NCI-H460 (cell line): ENCODE measurements at regions not wholly inside any gene's neighbourhood (a gene's known extent, or its start where the extent isn't known, plus 50 kb on each side); places are given as distances from the start of the nearest gene placed in this dataset.

Experiments used
- DNase-seq: peaks from one replicate; pipeline ENCODE4 v3.0.0-alpha.2; 2016; ENCODE audit warnings: low read depth; ENCODE audit errors: extremely low read depth

DNA sequence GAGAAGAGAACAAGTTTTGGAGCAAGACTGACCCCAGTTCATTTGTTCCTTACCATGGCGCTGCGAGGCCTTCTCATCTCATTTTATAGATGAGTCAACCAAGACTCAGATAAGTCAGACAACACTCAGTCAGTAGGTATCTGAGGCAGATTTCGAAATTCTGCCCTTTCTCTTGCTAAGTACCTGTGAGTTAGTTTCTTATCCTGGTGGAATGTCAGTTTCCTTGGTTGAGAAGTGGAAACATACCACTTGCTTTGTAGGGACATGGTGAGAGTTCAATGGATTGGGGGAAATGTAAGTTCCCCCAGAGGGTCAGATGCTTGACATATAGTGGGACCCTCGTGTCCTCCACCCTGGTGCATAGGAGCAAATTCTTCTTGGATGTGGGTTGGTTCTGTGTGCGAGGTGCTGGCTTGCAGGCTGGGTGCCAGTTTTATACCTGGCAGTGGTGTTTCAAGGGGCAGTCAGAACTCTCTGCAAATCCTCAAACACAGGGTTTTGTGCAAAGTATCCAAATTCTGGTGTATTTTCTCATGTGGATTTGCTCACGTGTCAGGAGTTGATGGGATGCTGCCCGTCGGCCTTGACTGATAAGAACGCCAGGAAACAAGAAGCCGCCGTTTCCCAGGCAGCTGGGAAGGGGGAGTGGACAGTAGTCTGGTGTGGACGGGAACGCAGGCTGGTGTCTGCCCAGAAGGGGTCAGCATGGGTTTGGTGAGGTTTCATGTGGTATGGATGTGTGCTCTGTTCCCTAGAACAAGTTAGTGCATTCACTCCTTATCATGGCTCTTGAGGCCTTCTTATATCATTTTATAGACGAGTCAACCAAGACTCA is 61.1 kb upstream of the CIBAR2 start:
- no peak for DNase-seq

DNA sequence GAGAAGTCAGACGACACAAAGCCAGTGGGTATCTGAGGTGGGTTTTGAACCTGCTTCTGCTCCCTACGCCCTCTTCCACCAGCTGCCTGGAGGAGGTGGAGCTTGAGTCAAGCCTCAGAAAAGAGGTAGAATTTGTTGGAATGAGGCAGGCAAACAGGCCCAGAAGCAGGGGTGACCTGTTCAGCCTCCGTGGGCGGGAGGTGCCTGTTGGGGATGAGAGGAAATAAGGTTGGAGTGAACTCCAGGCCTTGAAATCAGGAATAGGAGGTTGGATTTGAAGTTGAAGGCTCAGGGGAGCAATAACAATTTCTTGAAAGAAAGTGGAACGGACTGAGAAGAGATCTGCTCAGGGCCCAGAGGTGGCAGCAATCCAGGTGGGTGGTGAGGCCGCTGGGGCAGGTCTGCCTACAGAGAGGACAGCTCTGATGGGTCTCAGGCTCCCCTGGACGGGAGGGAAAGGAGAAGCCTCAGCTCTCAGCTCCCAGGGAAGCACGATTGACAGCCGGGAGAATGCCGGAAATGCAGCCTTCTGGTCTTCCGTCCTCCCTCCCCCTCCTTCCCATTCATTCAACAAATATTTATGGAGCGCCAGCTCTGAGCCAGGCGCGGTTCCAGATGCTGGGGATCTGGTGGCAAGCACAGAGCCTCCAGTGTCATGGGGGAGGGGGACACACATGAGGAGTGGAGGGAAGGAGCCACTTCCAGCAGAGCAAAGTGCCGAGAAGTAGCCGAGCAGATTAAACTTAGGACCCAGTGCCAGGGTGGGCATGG is 61.9 kb upstream of the CIBAR2 start:
- peak; percentile 42 for DNase-seq

DNA sequence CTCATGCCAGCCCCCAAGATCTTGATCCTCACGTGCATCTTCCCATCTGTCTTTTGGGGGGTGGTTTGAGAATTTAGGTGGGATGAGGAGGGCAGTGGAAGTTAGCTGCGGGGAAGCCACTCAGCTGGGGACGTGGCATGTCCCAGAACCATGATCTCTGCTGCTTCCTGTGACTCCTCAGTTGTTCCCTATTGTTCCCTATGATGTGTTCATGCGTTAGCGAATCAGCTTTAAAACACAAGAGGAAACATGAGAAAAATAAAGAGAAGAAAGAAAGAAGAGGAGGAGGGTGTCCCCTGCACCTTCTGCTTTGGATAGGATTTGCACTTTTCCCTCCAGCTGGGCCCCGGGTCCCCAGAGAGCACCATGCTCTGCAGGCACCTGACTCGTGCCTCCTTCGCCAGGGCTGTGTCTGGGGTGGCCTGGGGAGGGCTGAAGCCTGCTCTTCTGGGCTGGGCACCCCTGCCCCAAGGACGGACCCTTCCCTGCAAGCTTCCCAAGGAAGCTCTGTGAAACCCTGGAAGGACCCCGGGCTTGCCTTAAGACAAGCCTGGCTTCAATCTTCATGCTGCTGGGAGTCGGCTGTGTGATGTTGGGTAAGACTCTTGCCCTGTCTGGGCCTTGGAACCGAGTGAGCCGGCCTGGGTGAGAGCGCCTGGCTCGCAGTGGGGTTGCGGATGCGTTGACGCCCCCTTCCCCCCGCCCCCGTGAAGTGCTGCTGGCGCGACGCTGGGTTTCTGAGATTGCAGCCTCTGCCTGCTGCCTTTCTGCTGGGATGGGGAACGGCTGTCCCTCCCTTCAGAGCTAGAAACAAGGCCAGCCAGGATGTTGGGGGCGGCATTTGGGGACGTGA is 62.8 kb upstream of the CIBAR2 start:
- DNase-seq = no peak

DNA sequence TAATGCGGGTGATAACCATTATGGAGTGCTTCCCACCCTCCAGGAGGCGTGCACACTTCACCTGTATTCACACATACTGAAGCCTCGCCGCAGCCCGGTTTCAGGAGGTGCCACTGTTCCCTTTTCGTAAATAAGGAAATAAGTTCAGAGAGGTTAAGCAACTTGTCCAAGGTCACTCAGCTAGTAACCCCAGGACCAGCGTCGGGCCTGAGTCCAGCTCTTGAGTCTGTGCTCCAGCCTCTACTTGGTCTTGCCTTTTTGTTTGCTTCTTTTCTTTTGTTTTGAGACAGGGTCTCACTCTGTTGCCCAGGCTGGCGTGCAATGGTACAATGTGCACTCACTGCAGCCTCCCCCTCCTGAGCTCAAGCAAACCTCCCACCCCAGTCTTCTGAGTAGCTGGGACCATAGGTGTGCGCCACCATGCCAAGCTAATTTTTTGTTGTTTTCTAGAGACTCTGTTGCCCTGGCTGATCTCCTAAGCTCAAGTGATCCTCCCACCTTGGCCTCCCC is 63.5 kb upstream of the CIBAR2 start:
- DNase-seq = no peak

DNA sequence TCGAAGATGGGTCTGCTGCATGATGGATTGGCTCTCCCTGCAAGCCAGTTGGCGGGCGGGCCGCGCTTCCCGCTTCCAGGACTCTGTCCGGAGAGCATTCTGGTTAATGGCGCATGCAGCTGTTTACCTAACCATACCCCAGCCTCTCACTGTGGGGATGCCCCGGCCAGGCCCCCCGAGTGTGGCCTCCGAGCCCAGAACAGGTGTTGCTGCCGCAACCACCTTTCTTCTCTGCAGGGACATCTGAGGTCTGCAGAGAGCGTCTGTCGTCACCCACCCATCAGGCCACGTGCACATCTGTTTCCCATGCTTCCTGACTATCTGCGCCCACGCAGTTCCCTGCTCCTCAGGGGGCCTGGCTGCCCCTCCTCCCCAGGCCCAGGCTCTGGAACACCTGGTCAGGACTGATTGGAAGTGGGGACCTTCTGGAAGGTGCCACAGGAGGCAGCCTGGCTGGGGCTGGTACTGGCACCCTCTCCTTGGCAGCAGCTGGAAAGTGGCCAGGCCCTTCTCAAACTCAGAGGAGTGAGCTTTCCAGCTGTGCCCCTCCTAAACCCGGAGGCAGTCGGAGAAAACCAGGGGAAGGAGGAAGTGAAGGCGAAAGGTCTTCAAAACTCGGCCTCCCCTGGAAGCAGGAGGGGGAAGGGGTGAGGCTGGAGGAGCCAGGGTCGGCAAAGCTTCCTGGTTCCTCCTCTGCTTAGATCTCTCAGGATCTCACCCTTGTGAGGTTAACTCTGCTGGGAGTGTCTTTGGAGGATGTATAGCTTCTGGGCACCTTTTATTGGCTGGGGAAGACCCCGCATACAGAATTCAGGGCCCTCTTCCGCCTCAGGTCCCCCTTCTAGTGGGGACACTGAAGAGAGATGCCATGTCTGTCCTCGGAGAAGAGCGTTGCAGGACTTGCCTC is 64.5 kb upstream of the CIBAR2 start:
- DNase-seq = no peak

DNA sequence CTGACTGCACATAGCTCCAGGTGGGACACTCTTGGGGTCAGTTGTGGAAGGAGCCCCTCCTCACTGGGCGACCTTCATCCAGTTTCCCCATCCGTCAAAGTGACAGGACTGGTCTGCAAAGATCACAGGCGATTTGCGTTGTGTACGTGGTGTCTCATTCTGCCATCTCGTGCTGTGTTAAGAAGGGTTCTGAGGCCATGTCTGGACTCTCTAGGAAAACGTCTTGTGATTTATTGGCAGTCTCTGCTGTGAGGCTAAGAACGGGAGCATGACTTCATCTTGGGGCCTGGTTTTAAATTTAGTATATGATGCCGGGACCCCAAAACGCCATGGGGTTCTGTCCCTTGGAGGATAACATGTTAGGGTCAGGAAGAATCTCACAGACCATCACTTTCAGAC is 65.2 kb upstream of the CIBAR2 start:
- no peak for DNase-seq

DNA sequence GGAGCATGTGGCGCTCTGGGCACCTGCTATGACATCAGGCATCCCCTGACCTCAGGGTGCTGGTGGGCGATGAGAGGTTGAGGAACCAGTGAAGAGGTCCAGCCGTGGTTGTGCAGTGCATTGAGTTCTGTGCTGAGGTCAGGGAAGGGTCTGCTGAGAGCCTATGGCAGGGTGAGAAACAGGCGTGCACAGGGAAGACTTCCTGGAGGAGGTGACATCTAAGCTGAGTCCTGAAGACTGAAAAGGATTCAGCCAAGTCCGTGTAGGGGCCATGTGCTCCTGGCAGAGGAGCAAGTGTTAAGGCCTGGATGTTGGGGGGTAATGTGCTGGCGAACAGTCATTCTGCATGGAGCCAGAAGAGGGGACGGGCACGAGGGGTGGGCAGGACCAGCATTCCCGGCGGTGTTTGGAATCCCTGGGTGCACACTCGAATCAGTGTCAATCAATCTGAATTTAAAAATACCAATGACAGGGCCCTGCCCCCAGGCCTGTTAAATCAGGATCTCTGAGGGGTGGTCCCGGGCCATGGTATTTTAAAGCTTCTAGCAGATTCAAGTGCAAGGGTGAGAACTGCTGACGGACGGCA is 65.8 kb upstream of the CIBAR2 start:
- no peak for DNase-seq

DNA sequence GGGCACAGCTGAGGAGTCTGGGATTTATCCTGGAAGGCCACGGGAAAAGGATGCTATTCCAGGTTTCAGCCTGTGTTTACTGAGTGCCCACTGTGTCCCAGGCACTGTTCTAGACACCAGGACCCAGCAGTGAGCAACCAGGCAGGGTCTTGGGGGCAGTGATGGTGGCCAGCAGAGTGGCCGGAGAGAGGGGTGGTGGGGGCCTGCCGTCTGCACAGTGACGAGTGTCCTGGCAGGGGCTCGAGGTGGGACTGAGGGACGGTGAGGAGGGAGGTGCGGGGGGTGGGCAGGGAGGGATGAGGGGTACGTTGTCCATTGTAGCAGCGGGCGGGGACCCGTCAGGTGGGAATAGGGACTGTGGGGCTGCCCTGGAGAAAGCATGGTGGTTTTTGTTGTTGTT is 66.3 kb upstream of the CIBAR2 start:
- no peak for DNase-seq

DNA sequence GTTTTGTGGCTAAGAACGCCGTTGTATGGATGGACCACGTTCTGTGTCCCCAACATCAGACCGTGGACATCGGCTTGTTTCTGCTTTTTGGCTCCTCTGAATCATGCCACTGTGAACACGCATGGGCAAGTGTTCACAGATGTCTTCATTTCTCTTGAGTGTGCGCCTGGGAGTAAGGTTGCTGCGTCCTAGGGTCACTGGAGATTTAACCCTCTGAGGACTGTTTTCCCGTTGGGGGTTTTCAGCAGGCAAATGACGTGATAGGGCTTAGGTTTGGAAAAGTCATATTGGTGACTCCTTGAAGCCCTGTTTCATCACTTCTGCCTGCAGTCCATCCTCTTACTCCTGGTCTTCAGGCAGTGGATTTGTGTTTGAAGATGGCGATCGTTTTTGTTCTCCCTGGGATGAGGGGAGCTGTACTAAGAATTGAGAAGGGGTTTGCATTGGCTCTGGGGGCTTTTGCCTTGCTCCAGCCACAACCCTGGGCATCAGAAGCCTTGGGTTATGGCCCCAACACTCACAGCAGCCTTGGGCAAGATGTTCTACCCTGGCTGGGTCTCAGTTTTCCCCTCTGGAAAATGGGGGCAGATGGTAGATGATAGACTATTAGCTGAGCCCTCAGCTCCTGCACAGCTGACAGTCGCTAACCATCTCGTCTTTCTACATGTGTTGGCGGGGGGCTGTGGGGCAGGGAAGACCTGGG is 67.2 kb upstream of the CIBAR2 start:
- DNase-seq = no peak

DNA sequence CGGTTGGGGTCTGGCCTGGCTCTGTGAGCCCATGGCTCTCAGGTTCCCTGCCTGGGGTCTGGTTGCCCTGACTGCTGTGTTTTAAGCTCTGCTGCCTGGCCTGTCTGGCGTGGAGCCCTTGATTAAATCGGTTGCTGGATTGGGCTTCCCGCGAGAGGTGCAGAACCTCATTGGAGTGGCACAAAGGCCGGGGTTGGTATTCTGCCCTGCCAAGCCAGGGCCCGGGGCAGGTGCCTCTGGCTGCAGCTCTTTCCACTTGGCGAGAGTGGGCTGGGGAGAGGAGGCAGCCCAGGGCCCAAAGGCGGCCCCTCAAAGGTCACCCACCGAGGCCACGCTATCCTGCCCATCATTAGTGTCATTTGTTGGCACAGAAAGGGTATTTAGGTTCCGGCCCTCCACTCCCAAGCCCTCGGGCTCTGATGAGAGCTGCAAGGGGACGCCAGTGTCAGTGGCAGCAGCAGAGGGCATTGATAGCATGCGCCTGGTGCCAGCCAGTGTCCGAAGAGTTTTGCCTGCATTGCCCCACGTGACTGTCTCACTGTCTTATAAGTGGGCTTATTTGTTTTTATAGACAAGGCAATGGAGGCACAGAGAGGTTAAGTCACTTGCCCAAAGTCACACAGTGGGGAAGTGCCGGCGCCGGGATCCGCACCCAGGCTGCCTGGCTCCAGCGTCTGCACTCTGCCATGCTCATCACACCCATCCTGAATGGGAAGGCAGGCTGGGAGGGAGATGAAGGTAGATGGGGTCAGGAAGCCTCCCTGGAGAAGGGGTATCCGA is 68.0 kb upstream of the CIBAR2 start:
- DNase-seq = no peak

DNA sequence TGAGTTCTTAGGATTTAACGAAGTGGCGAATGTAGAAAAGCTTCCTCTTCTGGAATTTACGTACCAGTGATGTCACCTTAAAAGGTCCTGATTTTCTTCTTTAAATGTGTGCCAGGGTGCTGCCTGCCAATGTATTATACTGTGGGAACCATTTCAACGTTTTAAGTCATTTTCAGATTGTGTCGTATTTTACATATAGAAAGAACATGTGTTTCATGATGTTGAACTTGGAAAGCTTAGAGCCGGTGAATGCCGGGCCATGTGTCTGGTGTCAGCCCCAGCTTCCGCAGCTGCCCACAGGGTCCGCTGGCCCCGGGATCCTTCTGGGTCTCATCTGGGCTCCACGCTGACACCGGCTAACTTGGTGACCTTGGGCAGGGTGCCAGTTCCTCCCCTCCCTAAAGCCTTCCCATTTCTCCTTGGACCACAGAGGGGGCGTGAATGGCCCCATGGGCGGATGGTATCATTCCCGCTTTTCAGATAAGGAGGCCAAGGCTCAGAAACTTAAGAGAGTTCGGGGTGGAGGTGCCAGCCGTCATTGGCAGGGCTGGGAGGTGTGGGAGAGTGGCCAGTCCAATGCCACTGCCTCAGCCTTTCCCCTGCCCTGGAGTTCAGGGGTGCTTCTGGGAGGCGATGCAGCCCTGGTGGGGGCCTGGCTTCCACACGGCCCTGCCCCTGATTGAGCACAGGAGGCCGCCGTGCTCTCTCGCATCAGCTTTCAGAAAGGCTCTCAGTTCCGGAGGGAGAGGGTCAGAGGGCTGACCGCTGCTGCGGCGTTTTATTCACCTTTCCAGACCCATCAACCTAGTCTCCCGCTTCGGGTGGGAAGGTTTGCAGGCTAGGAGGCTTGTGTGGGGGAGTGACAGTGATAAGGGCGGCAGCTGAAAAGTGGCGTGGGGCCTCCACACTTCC is 68.8 kb upstream of the CIBAR2 start:
- no peak for DNase-seq

DNA sequence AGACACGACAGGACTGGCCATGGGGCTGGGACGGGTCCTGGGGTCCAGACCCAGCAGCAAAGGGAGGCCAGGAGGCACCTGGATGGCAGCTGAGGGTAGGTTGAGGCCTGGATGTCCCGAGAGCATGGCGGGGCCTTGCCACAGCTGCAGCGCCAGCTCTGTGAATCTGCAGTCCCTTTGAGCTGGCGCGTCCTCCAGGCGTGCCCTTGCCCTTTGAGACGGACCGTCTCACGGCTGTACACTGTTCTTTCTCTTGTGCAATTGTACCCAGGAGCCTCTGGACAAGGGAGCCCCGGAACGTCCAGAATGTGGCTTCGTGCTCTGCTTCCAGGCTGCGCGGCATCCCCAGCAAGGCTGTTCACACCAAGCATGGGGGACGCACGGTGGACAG is 69.5 kb upstream of the CIBAR2 start:
- no peak for DNase-seq

DNA sequence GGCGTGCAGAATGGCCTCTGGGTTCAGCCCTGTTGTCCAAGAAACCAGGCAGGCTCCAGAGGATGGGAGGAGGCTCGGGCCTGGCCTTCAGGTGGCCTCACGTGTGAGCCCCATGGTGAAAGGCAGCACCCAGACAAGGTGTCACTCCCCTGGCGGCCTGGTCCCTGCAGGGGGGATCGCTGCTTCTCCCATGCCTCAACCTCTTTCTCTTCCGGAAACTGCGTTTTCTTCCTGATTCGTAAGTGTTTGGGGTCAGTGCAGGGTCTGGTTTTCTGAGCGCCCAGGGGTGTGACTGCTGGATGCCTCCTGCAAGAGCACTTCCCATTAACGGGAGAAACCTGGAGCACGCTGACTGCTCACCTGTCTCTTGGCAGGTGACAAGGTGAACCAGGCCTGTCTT is 70.0 kb upstream of the CIBAR2 start:
- no peak for DNase-seq

DNA sequence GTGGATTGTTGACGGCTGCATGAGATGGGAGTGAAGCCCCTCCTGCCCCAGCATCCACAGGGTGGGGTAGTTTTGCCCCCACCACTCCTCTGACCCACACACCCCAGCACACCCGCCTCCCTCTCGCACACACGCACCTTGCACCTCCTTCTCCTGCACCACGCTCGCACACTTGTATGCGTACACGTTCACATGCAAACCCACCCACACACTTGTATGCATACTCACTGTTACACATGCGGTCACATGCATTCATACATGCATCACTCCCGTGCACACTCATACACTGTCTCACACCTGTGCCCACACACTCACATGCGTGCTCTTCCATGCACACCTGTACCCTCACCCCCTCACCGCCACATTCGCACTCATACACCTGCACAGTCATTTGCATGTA is 70.5 kb upstream of the CIBAR2 start:
- DNase-seq = no peak

DNA sequence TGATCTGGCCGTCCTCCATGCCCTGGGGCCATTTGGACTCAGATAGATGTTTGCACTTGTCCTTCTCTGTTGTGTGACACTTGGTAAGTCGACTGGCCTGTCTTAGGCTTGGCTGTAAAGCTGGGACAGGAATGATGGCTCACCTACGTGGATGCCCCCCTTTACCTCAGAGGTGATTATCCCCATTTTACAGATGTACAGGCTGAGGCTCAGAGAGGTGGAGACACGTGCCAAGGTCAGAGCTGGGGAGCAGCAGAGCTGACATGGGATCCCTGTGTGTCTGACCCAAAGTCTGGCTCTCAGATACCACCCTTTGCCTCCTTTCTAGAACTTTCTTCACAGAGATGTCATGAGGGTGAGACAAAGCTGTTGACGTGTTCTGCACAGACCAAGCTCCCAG is 71.3 kb upstream of the CIBAR2 start:
- DNase-seq = no peak

DNA sequence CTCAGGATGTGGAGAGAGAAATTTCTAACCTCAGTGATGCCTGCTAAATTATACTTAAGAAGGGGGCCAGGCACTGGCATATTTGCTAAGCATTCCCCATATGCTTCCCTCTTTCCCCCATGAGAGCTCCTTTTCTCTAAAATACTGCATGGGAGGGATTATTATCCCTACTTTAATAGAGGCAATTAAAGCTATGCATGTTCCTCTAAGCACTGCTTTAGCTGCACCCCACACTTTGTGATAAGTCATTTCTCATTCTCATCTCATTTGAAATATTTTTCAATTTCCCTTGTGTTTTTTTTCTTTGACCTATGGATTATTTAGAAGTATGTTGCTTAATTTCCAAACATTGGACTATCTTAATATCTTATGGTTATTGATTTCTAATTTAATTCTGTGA is 72.1 kb upstream of the CIBAR2 start:
- no peak for DNase-seq
